ENCODE measurements at regions not wholly inside any gene's neighbourhood (a gene's known extent, or its start where the extent isn't known, plus 50 kb on each side); places are given as distances from the start of the nearest gene placed in this dataset.

DNA sequence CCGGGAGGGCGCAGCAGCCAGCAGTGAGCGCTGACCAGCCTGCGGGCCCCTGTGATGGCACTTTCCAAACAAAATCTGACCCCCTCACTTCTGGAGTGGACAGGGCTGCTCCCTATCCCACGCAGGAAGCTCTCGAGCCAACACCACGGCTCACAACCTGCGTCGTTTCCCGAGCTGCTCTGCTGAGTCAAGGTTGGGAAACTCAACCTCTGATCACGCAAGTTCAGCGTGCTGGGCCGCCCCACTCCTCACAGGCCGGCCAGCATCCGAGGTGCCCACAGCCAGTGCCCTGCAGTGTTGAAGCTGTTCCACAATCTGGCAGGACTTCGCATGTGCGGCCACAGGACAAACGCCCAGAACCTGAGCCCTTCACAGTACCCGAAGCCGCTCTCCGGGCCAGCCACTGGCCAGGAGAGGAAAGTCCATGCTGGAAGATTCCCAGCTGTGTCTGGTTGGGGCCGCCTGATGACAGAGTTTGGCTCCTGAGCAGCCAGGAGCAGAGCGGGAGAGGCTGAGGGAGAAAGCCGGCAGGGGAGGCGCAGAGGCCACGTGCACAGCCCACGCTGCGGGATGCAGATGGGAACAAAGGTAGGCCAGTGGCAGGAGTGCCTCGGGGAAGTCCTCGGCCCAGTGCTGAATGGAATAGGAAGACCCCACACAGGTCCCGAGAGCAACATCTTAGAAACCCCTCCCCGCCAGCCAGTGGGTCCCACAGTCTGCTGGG, 263.3 kb upstream of the TCERG1L start:
- BruUV-seq (replicated peaks) = no TSS peak
- no peak overlapping the region for H3K9ac ChIP-seq (ENCODE audit: insufficient read depth, low read depth, low read length)
- FAIRE-seq (no peak), DNase-seq (ENCODE audit: low spot score) (no peak), ATAC-seq (no peak)
- in situ Hi-C loops (cut with HindIII; ENCODE audit: extremely low pct_ligation_motif_present, low pct_unique_long_range_greater_than_20kb) = no loop called here
- no peaks in the 10 kb centered on the region for H3K36me3 ChIP-seq (replicated peaks in 1 of 2; ENCODE audit: control insufficient read depth in 1 of 2, insufficient read depth in 2 of 2, low read length in 2 of 2)
- CTCF ChIA-PET (ENCODE audit: low intra/inter-chr PET ratio, low total read pairs) = no interaction called here
- POLR2A ChIA-PET = no interaction called here
- H2AFZ ChIP-seq (ENCODE audit: low read length) = no peak overlapping the region
- no peaks in the 10 kb centered on the region for H4K20me1 ChIP-seq (ENCODE audit: insufficient read depth, low read length)
- H3K27ac ChIP-seq (ENCODE audit: extremely low read length, insufficient read depth, low read length) = no peak overlapping the region
- H3K4me2 ChIP-seq (ENCODE audit: low read depth, low read length) = no peak overlapping the region
- H3K79me2 ChIP-seq (ENCODE audit: insufficient read depth, low read length) = no peaks in the 10 kb centered on the region
- H3K9me3 ChIP-seq (ENCODE audit: low read length) = no peaks in the 10 kb centered on the region
- H3K4me3 ChIP-seq (replicated peaks in 1 of 3; ENCODE audit: insufficient read depth in 1 of 3, low read depth in 2 of 3, low read length in 3 of 3) = no peak overlapping the region
- intact Hi-C loops (cut with micrococcal nuclease; ENCODE audit: unreplicated experiment) = no loop called here
- peaks cover 3 to 15% of the 10 kb centered on the region in 2 experiments; a peak in 4 of 5 replicates for H3K27me3 ChIP-seq (ENCODE audit: control insufficient read depth in 1 of 2, insufficient read depth in 2 of 2, low read length in 2 of 2)
- TF ChIP-seq ZNF235 (CRISPR knock-in tag; IDR thresholded peaks at IDR 0.05; ENCODE audit: borderline replicate concordance) = no peak
- TF ChIP-seq SRF (IDR thresholded peaks at IDR 0.05; ENCODE audit: low read depth, low read length) = no peak
- TF ChIP-seq ZC3H4 (CRISPR knock-in tag; IDR thresholded peaks at IDR 0.05; ENCODE audit: borderline replicate concordance) = no peak
- no peak for TF ChIP-seq ELF1 (CRISPR knock-in tag; IDR thresholded peaks at IDR 0.05)
- TF ChIP-seq FLYWCH1 (CRISPR knock-in tag; IDR thresholded peaks at IDR 0.05) = no peak
- no peak for TF ChIP-seq PHF20 (CRISPR knock-in tag; IDR thresholded peaks at IDR 0.05)
- no peak for TF ChIP-seq ZNF761 (CRISPR knock-in tag; conservative IDR thresholded peaks at IDR 0.05)
- TF ChIP-seq ZNF383 (CRISPR knock-in tag; IDR thresholded peaks at IDR 0.05; ENCODE audit: borderline replicate concordance) = no peak
- no peak for TF ChIP-seq KDM4B (CRISPR knock-in tag; IDR thresholded peaks at IDR 0.05)
- TF ChIP-seq ZNF777 (CRISPR knock-in tag; IDR thresholded peaks at IDR 0.05) = no peak
- TF ChIP-seq ZNF33A (CRISPR knock-in tag; IDR thresholded peaks at IDR 0.05; ENCODE audit: borderline replicate concordance) = no peak
- TF ChIP-seq ZNF652 (CRISPR knock-in tag; IDR thresholded peaks at IDR 0.05; ENCODE audit: borderline replicate concordance, low read depth) = no peak
- TF ChIP-seq ELK4 (CRISPR knock-in tag; IDR thresholded peaks at IDR 0.05; ENCODE audit: borderline replicate concordance) = no peak
- no peak for TF ChIP-seq SRY (CRISPR knock-in tag; IDR thresholded peaks at IDR 0.05)
- TF ChIP-seq ZNF124 (CRISPR knock-in tag; IDR thresholded peaks at IDR 0.05) = no peak
- TF ChIP-seq, protein P1, sequence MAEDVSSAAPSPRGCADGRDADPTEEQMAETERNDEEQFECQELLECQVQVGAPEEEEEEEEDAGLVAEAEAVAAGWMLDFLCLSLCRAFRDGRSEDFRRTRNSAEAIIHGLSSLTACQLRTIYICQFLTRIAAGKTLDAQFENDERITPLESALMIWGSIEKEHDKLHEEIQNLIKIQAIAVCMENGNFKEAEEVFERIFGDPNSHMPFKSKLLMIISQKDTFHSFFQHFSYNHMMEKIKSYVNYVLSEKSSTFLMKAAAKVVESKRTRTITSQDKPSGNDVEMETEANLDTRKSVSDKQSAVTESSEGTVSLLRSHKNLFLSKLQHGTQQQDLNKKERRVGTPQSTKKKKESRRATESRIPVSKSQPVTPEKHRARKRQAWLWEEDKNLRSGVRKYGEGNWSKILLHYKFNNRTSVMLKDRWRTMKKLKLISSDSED (CRISPR knock-in tag; IDR thresholded peaks at IDR 0.05) = no peak
- TF ChIP-seq ZNF589 (CRISPR knock-in tag; conservative IDR thresholded peaks at IDR 0.05) = no peak
- TF ChIP-seq ZNF782 (CRISPR knock-in tag; IDR thresholded peaks at IDR 0.05; ENCODE audit: borderline replicate concordance) = no peak
- 42% methylated on average over 7 of the region's 32 CpGs for WGBS (ENCODE audit: low lambda C conversion rate)
- no peaks in the 10 kb centered on the region for H3K4me1 ChIP-seq (ENCODE audit: insufficient read depth, low read length)
